ENCODE measurements at regions not wholly inside any gene's neighbourhood (a gene's known extent, or its start where the extent isn't known, plus 50 kb on each side); places are given as distances from the start of the nearest gene placed in this dataset.

GRCh38 chr5:166507810-166508425 is 1783.5 kb upstream of the WWC1 start:
- DNase-seq = no peak

GRCh38 chr5:166509085-166509484 is 1782.4 kb upstream of the WWC1 start:
- no peak for DNase-seq

GRCh38 chr5:166517976-166518375 is 1773.5 kb upstream of the WWC1 start:
- no peak for DNase-seq

- no peak for DNase-seq
These were observed 1768.2 kb upstream of the WWC1 start for GRCh38 chr5:166523206-166523605.

- no peak for DNase-seq
These were observed 1762.2 kb upstream of the WWC1 start for GRCh38 chr5:166529200-166529599.

GRCh38 chr5:166532456-166533220 is 1758.8 kb upstream of the WWC1 start:
- no peak for DNase-seq

GRCh38 chr5:166535641-166536040 is 1755.8 kb upstream of the WWC1 start:
- DNase-seq = peak in 1 of 2 experiments; percentile 15

GRCh38 chr5:166540156-166540555 is 1751.3 kb upstream of the WWC1 start:
- DNase-seq = no peak

- DNase-seq = no peak
These were observed 1740.1 kb upstream of the WWC1 start for GRCh38 chr5:166551384-166551783.

- no peak for DNase-seq
These were observed 1737.7 kb upstream of the WWC1 start for GRCh38 chr5:166553778-166554177.

- DNase-seq = no peak
These were observed 1729.7 kb upstream of the WWC1 start for GRCh38 chr5:166561759-166562158.

- DNase-seq = no peak
These were observed 1729.2 kb upstream of the WWC1 start for GRCh38 chr5:166562246-166562645.

GRCh38 chr5:166566725-166567124 is 1724.7 kb upstream of the WWC1 start:
- no peak for DNase-seq

GRCh38 chr5:166570865-166571264 is 1720.6 kb upstream of the WWC1 start:
- DNase-seq = no peak

- no peak for DNase-seq
These were observed 1719.8 kb upstream of the WWC1 start for GRCh38 chr5:166571668-166572067.

- DNase-seq = no peak
These were observed 1715.1 kb upstream of the WWC1 start for GRCh38 chr5:166576323-166576722.

GRCh38 chr5:166581826-166582225 is 1709.6 kb upstream of the WWC1 start:
- DNase-seq = no peak

- no peak for DNase-seq
These were observed 1709.0 kb upstream of the WWC1 start for GRCh38 chr5:166582416-166582815.

GRCh38 chr5:166594567-166594966 is 1696.9 kb upstream of the WWC1 start:
- no peak for DNase-seq

GRCh38 chr5:166595274-166595951 is 1696.0 kb upstream of the WWC1 start:
- no peak for DNase-seq

- DNase-seq = no peak
These were observed 1695.4 kb upstream of the WWC1 start for GRCh38 chr5:166596043-166596442.

- DNase-seq = no peak
These were observed 1689.2 kb upstream of the WWC1 start for GRCh38 chr5:166602271-166602670.

GRCh38 chr5:166617507-166617906 is 1673.9 kb upstream of the WWC1 start:
- DNase-seq = no peak

GRCh38 chr5:166618526-166618925 is 1672.9 kb upstream of the WWC1 start:
- no peak for DNase-seq
